ENCODE measurements at regions not wholly inside any gene's neighbourhood (a gene's known extent, or its start where the extent isn't known, plus 50 kb on each side); places are given as distances from the start of the nearest gene placed in this dataset.

DNA sequence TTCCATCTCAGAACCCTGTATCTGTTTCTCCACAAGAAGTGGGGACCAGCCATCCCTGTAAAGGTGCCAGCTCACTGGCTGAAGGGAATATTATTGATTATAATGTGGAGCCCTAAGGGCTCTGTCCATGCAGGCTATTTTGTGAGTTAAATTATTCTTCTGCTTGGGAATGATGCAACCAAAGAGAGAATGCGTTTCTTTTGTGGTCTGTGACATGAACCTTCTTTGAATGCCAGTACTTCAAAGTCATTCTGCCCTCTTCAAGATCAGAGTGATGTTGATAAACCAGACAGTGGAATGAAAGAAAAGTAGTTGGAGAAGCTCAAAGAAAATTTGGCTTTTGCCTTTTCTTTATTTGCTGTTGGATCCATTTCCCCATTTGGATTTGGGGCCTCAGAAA is 995.2 kb downstream of the KCNMA1 start:
- no peak for DNase-seq (ENCODE audit: low spot score)
- peaks cover 2% of the 10 kb centered on the region for H3K4me1 Mint-ChIP-seq (ENCODE audit: low read depth)
- no peak overlapping the region for H3K4me3 Mint-ChIP-seq (ENCODE audit: unreplicated experiment)
- no peaks in the 10 kb centered on the region for H3K9me3 Mint-ChIP-seq (ENCODE audit: low read depth)
- no peaks in the 10 kb centered on the region for H3K27me3 Mint-ChIP-seq (ENCODE audit: low read depth)
- no peak overlapping the region for H3K27ac Mint-ChIP-seq (ENCODE audit: unreplicated experiment)
- TF ChIP-seq, protein P1, sequence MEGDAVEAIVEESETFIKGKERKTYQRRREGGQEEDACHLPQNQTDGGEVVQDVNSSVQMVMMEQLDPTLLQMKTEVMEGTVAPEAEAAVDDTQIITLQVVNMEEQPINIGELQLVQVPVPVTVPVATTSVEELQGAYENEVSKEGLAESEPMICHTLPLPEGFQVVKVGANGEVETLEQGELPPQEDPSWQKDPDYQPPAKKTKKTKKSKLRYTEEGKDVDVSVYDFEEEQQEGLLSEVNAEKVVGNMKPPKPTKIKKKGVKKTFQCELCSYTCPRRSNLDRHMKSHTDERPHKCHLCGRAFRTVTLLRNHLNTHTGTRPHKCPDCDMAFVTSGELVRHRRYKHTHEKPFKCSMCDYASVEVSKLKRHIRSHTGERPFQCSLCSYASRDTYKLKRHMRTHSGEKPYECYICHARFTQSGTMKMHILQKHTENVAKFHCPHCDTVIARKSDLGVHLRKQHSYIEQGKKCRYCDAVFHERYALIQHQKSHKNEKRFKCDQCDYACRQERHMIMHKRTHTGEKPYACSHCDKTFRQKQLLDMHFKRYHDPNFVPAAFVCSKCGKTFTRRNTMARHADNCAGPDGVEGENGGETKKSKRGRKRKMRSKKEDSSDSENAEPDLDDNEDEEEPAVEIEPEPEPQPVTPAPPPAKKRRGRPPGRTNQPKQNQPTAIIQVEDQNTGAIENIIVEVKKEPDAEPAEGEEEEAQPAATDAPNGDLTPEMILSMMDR (IDR thresholded peaks at IDR 0.05): no peak
- H3K36me3 Mint-ChIP-seq (ENCODE audit: low read depth): no peaks in the 10 kb centered on the region

DNA sequence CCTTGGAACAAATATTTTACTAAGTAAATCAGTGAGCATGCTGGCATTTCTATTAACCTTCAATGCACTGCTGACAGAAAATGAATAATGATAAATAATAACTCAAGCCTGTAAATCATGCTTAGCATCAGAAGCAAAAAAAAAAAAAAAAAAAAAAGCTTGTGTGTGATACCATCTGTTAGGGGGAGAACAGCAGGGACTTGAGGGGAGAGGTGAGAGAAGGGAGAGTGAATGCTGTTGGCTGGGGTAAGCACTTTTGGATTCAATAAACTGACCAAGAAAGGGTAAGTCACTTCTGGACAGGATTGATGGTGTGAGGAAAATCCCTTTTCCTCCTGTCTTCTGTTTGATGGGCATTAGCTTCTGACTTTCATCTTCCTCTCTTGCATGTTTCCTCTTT is 996.4 kb downstream of the KCNMA1 start:
- no peaks in the 10 kb centered on the region for H3K36me3 Mint-ChIP-seq (ENCODE audit: low read depth)
- no peaks in the 10 kb centered on the region for H3K27me3 Mint-ChIP-seq (ENCODE audit: low read depth)
- no peak overlapping the region for H3K27ac Mint-ChIP-seq (ENCODE audit: unreplicated experiment)
- peaks cover 2% of the 10 kb centered on the region for H3K4me1 Mint-ChIP-seq (ENCODE audit: low read depth)
- H3K4me3 Mint-ChIP-seq (ENCODE audit: unreplicated experiment): no peak overlapping the region
- TF ChIP-seq, protein P1 (IDR thresholded peaks at IDR 0.05): no peak
- no peak for DNase-seq (ENCODE audit: low spot score)
- H3K9me3 Mint-ChIP-seq (ENCODE audit: low read depth): no peaks in the 10 kb centered on the region

DNA sequence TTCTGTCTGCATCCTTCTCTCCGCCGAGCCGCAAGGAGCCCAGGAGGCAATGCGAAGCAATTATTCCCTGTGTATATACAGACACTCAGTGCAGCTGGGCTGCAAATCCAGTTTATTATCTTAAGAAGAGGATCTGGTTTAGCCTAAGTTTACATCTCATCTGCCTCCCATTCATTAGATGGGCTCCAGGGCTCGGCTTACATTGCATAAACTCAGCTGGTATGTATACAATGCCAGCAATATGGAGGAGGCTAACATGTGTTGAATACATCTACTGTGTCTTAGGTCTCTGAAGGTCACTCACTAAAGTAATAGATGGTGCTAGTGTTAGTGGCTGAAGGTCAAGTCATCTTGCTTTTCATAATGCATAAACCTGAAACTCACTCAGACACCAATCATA is 996.8 kb downstream of the KCNMA1 start:
- Mint-ChIP-seq H3K27me3 (ENCODE audit: low read depth) (no peaks in the 10 kb centered on the region), H3K4me3 (ENCODE audit: unreplicated experiment) (no peak overlapping the region), H3K27ac (ENCODE audit: unreplicated experiment) (no peak overlapping the region), H3K4me1 (ENCODE audit: low read depth) (peaks cover 2% of the 10 kb centered on the region), H3K9me3 (ENCODE audit: low read depth) (no peaks in the 10 kb centered on the region), H3K36me3 (ENCODE audit: low read depth) (no peaks in the 10 kb centered on the region)
- no peak for DNase-seq (ENCODE audit: low spot score)
- TF ChIP-seq, protein P1 (IDR thresholded peaks at IDR 0.05): no peak

- Mint-ChIP-seq H3K4me3 (ENCODE audit: unreplicated experiment) (no peak overlapping the region), H3K9me3 (ENCODE audit: low read depth) (no peaks in the 10 kb centered on the region), H3K27ac (ENCODE audit: unreplicated experiment) (no peak overlapping the region), H3K27me3 (ENCODE audit: low read depth) (peaks cover 2% of the 10 kb centered on the region), H3K36me3 (ENCODE audit: low read depth) (no peaks in the 10 kb centered on the region), H3K4me1 (ENCODE audit: low read depth) (peaks cover 7% of the 10 kb centered on the region)
- no peak for DNase-seq (ENCODE audit: low spot score)
- TF ChIP-seq, protein P1 (IDR thresholded peaks at IDR 0.05): peak; percentile 55
These were observed 1004.9 kb downstream of the KCNMA1 start for GRCh38 chr10:76632767-76633051.

DNA sequence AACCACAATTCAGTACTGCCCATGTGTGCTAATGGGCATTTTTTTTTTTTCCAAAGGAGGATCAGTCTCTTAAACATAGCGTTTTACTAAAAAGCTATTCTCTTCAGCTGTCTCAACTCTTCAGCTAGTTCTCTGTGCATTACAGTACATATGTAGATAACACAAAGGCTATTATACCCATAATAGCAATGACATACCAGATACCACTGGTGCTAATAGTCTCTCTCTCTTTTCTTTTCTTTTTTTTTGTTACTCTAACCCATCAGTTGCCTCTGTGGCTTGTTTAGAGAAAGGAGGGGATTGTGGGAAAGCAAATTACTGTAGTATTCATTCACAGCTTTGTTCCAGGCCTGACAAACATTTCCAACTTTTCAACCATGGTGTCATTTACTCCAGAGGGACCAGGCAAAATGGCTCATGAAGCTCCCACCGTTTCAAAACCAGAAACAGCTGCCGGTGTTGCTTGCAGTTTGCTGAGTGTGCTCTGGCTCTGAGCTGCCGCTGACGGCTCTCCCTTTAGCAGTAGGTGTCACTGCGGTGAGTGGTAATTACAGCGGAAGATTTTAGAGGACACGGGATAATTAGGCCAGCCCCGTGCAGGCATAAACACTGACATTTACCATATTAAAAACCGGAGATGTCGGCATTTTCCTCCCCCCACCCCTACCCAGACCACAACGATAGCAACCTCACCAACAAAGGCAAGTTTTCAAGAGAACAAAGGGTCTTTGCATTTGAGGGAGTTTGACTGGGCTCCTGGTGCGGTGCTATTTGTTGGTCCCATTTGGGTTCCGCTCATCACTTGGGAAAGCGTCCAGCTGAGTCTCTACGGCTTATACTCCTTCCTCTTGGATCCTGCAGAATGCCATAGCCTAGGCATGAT is 1005.5 kb downstream of the KCNMA1 start:
- Mint-ChIP-seq H3K27me3 (ENCODE audit: low read depth) (peaks cover 2% of the 10 kb centered on the region), H3K4me3 (ENCODE audit: unreplicated experiment) (peak overlapping the region; percentile 2), H3K9me3 (ENCODE audit: low read depth) (no peaks in the 10 kb centered on the region), H3K36me3 (ENCODE audit: low read depth) (no peaks in the 10 kb centered on the region), H3K27ac (ENCODE audit: unreplicated experiment) (no peak overlapping the region), H3K4me1 (ENCODE audit: low read depth) (peaks cover 7% of the 10 kb centered on the region)
- DNase-seq (ENCODE audit: low spot score): no peak
- TF ChIP-seq, protein P1 (IDR thresholded peaks at IDR 0.05): no peak

Measured in chondrocyte (in vitro differentiated cells).